Body of pancreas (tissue), 4 donors: ENCODE measurements at regions not wholly inside any gene's neighbourhood (a gene's known extent, or its start where the extent isn't known, plus 50 kb on each side); places are given as distances from the start of the nearest gene placed in this dataset.

Experiments
- POLR2A ChIP-seq, 3 donors: fragments of 450-650 bp; IDR thresholded peaks; one replicate each; pipeline ENCODE4 v1.6.1; 2016; ENCODE audit warnings: antibody characterized with exemption in 3 of 3, mild to moderate bottlenecking in 2 of 3
- TF ChIP-seq, protein P1 (sequence below), 7 experiments: fragments of 450-650 bp in 4 of 7; fragments of 200-600 bp in 3 of 7; sonication (generic) in 3 of 7; IDR thresholded peaks; one replicate each; pipeline ENCODE4 v1.5.1; 2016 to 2019; ENCODE audit warnings: antibody characterized with exemption in 7 of 7

DNA sequence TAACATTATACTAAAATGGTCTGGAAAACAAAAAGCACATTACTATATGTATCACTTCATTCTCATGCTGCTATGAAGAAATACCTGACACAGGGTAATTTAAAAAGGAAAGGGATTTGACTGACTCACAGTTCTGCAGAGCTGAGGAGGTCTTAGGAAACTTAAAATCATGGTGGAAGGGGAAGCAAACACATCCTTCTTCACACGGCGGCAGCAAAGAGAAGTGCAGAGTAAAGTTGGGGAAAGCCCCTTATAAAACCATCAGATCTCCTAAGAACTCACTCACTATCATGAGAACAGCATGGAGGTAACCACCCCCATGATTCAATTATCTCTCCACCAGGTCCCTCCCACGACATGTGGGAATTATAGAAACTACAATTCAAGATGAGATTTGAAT lies 60.0 kb downstream of the FAM181B start:
- TF ChIP-seq, protein P1, sequence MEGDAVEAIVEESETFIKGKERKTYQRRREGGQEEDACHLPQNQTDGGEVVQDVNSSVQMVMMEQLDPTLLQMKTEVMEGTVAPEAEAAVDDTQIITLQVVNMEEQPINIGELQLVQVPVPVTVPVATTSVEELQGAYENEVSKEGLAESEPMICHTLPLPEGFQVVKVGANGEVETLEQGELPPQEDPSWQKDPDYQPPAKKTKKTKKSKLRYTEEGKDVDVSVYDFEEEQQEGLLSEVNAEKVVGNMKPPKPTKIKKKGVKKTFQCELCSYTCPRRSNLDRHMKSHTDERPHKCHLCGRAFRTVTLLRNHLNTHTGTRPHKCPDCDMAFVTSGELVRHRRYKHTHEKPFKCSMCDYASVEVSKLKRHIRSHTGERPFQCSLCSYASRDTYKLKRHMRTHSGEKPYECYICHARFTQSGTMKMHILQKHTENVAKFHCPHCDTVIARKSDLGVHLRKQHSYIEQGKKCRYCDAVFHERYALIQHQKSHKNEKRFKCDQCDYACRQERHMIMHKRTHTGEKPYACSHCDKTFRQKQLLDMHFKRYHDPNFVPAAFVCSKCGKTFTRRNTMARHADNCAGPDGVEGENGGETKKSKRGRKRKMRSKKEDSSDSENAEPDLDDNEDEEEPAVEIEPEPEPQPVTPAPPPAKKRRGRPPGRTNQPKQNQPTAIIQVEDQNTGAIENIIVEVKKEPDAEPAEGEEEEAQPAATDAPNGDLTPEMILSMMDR (IDR thresholded peaks at IDR 0.05), result no peak
- no peak for TF ChIP-seq POLR2A (IDR thresholded peaks at IDR 0.05)
